A673 (cell line): ENCODE measurements at regions not wholly inside any gene's neighbourhood (a gene's known extent, or its start where the extent isn't known, plus 50 kb on each side); places are given as distances from the start of the nearest gene placed in this dataset.

ENCODE experiments used
- BruUV-seq: library from RNA; stranded (reverse); fragments of 400-500 nt; replicated peaks from 2 replicates; lab custom pipeline; 2021; lab: Mats Ljungman, UMichigan
- CTCF ChIA-PET: fragments of 300-600 bp; sonication (Branson Sonifier 250); formaldehyde crosslinking; loops from one replicate; lab custom pipeline; 2022; ENCODE audit warnings: antibody characterized with exemption; lab: Charles Lee
- POLR2A ChIA-PET: fragments of 300-600 bp; sonication (Branson Sonifier 250); formaldehyde crosslinking; loops from one replicate; lab custom pipeline; 2022; ENCODE audit warnings: antibody characterized with exemption; ENCODE audit not compliant: low non-redundant PET; lab: Charles Lee
- DNase-seq: peaks from one replicate; pipeline ENCODE4 v3.0.0-alpha.2; 2015; ENCODE audit warnings: low spot score
- H3K27ac ChIP-seq: fragments of 200-600 bp; sonication (generic); 2 replicates; pipeline ENCODE4 v1.5.1; 2016; ENCODE audit warnings: mixed run types, low read depth, mild to moderate bottlenecking, mixed read lengths, antibody characterized with exemption, low read length; ENCODE audit not compliant: poor library complexity, severe bottlenecking
- H3K27me3 ChIP-seq: fragments of 200-600 bp; sonication (generic); replicated peaks from 2 replicates; pipeline ENCODE4 v1.6.1; 2017; ENCODE audit warnings: mixed run types, low read depth, mild to moderate bottlenecking, mixed read lengths, antibody characterized with exemption, low read length; ENCODE audit not compliant: insufficient read depth, poor library complexity
- H3K36me3 ChIP-seq: fragments of 200-600 bp; sonication (generic); 2 replicates; pipeline ENCODE4 v1.6.1; 2016; ENCODE audit warnings: mixed run types, mild to moderate bottlenecking, mixed read lengths, antibody characterized with exemption, low read length; ENCODE audit not compliant: insufficient read depth, poor library complexity, severe bottlenecking
- H3K4me1 ChIP-seq: fragments of 200-600 bp; sonication (generic); 2 replicates; pipeline ENCODE4 v1.6.1; 2017; ENCODE audit warnings: mixed run types, mild to moderate bottlenecking, mixed read lengths, antibody characterized with exemption, low read length; ENCODE audit not compliant: insufficient read depth, poor library complexity, severe bottlenecking
- H3K4me3 ChIP-seq: fragments of 200-600 bp; sonication (generic); 2 replicates; pipeline ENCODE4 v1.5.1; 2016; ENCODE audit warnings: low read depth, mixed run types, mild to moderate bottlenecking, mixed read lengths, low read length; ENCODE audit not compliant: poor library complexity, severe bottlenecking
- H3K9me3 ChIP-seq: fragments of 200-600 bp; sonication (generic); 2 replicates; pipeline ENCODE4 v1.6.1; 2016; ENCODE audit warnings: mixed run types, low read depth, mild to moderate bottlenecking, mixed read lengths, antibody characterized with exemption, low read length; ENCODE audit not compliant: poor library complexity, severe bottlenecking
- CTCF ChIP-seq: fragments of 300-800, 200-600 bp; sonication (generic); conservative IDR thresholded peaks from 2 replicates; pipeline ENCODE4 v1.5.1; 2017; ENCODE audit warnings: low read depth, mild to moderate bottlenecking, antibody characterized with exemption, low read length, moderate library complexity, mixed read lengths
- EZH2 ChIP-seq: fragments of 200-600 bp; sonication (generic); IDR thresholded peaks from 2 replicates; pipeline ENCODE4 v1.6.1; 2017; ENCODE audit warnings: borderline replicate concordance, low read depth, mild to moderate bottlenecking, mixed read lengths, antibody characterized with exemption, low read length; ENCODE audit not compliant: poor library complexity, severe bottlenecking
- intact Hi-C: fragments of 100-400 bp; cut with micrococcal nuclease; formaldehyde crosslinking; loops from one replicate; pipeline ENCODE4 v1.10.0; 2022; ENCODE audit not compliant: unreplicated experiment

GRCh38 chr5:42361315-42361688, 61.9 kb upstream of the GHR start:
- Histone ChIP-seq H3K4me3 (no peak overlapping the region), H3K9me3 (no peaks in the 10 kb centered on the region), H3K36me3 (no peaks in the 10 kb centered on the region), H3K27ac (no peak overlapping the region), H3K4me1 (no peaks in the 10 kb centered on the region), H3K27me3 (no peaks in the 10 kb centered on the region)
- intact Hi-C loops = no loop called here
- TF ChIP-seq CTCF (no peak), EZH2 (no peak)
- POLR2A ChIA-PET = no interaction called here
- DNase-seq = no peak
- CTCF ChIA-PET = no interaction called here
- BruUV-seq = no TSS peak

GRCh38 chr5:42366051-42366450, 57.2 kb upstream of the GHR start:
- TF ChIP-seq EZH2 = no peak
- TF ChIP-seq CTCF = no peak
- Histone ChIP-seq H3K9me3 (no peaks in the 10 kb centered on the region), H3K36me3 (no peaks in the 10 kb centered on the region), H3K27me3 (no peaks in the 10 kb centered on the region), H3K4me3 (no peak overlapping the region), H3K4me1 (no peaks in the 10 kb centered on the region), H3K27ac (no peak overlapping the region)
- ChIA-PET CTCF (no interaction called here), POLR2A (no interaction called here)
- DNase-seq = no peak
- BruUV-seq = no TSS peak
- intact Hi-C loops = no loop called here
